ENCODE measurements at regions not wholly inside any gene's neighbourhood (a gene's known extent, or its start where the extent isn't known, plus 50 kb on each side); places are given as distances from the start of the nearest gene placed in this dataset.

- no peaks in the 10 kb centered on the region for H3K36me3 ChIP-seq
- TF ChIP-seq CTCF (IDR thresholded peaks at IDR 0.05) = no peak
- TF ChIP-seq POLR2A (IDR thresholded peaks at IDR 0.05) = no peak
- no peak for TF ChIP-seq POLR2AphosphoS5 (IDR thresholded peaks at IDR 0.05)
- H3K27me3 ChIP-seq (replicated peaks; ENCODE audit: insufficient read depth) = no peaks in the 10 kb centered on the region
- no peak overlapping the region for H3K27ac ChIP-seq
- no peaks in the 10 kb centered on the region for H3K9me3 ChIP-seq
- H3K4me3 ChIP-seq = no peak overlapping the region
- intact Hi-C loops (cut with DNase I) = no loop called here
- H3K4me1 ChIP-seq (replicated peaks) = no peaks in the 10 kb centered on the region
- WGBS = 100% methylated on average over 1 of the region's 1 CpG
- no peak for DNase-seq (ENCODE audit: low spot score)
Observed at GRCh38 chr12:92404259-92404894, 258.7 kb upstream of the BTG1 start.

GRCh38 chr12:92403210-92404175, 257.8 kb upstream of the BTG1 start:
- no peak overlapping the region for H3K4me3 ChIP-seq
- H3K27ac ChIP-seq = no peak overlapping the region
- H3K9me3 ChIP-seq = no peaks in the 10 kb centered on the region
- no peaks in the 10 kb centered on the region for H3K4me1 ChIP-seq (replicated peaks)
- TF ChIP-seq POLR2AphosphoS5 (IDR thresholded peaks at IDR 0.05) (no peak), POLR2A (IDR thresholded peaks at IDR 0.05) (no peak), CTCF (IDR thresholded peaks at IDR 0.05) (no peak)
- no peak for DNase-seq (ENCODE audit: low spot score)
- intact Hi-C loops (cut with DNase I) = no loop called here
- no peaks in the 10 kb centered on the region for H3K27me3 ChIP-seq (replicated peaks; ENCODE audit: insufficient read depth)
- WGBS = 87% methylated on average over 3 of the region's 3 CpGs
- no peaks in the 10 kb centered on the region for H3K36me3 ChIP-seq

- Histone ChIP-seq H3K9me3 (no peaks in the 10 kb centered on the region), H3K27ac (no peak overlapping the region), H3K27me3 (replicated peaks; ENCODE audit: insufficient read depth) (no peaks in the 10 kb centered on the region), H3K4me1 (replicated peaks) (no peaks in the 10 kb centered on the region), H3K4me3 (no peak overlapping the region), H3K36me3 (no peaks in the 10 kb centered on the region)
- TF ChIP-seq CTCF (IDR thresholded peaks at IDR 0.05) = no peak
- TF ChIP-seq POLR2AphosphoS5 (IDR thresholded peaks at IDR 0.05) = no peak
- TF ChIP-seq POLR2A (IDR thresholded peaks at IDR 0.05) = no peak
- no peak for DNase-seq (ENCODE audit: low spot score)
- intact Hi-C loops (cut with DNase I) = no loop called here
- WGBS = 31% methylated on average over 1 of the region's 1 CpG
Observed at GRCh38 chr12:92402415-92402814, 256.8 kb upstream of the BTG1 start.

GRCh38 chr12:92400006-92400405, 254.4 kb upstream of the BTG1 start:
- TF ChIP-seq POLR2AphosphoS5 (IDR thresholded peaks at IDR 0.05) (no peak), CTCF (IDR thresholded peaks at IDR 0.05) (no peak), POLR2A (IDR thresholded peaks at IDR 0.05) (no peak)
- H3K27ac ChIP-seq = no peak overlapping the region
- WGBS = 74% methylated on average over 5 of the region's 5 CpGs
- intact Hi-C loops (cut with DNase I) = no loop called here
- no peak overlapping the region for H3K4me3 ChIP-seq
- no peaks in the 10 kb centered on the region for H3K9me3 ChIP-seq
- no peak for DNase-seq (ENCODE audit: low spot score)
- H3K27me3 ChIP-seq (replicated peaks; ENCODE audit: insufficient read depth) = no peaks in the 10 kb centered on the region
- H3K36me3 ChIP-seq = no peaks in the 10 kb centered on the region
- H3K4me1 ChIP-seq (replicated peaks) = no peaks in the 10 kb centered on the region
